Stimulated activated CD8-positive, alpha-beta memory T cell treated with anti-CD3 and anti-CD28 coated beads, Interleukin-15, amount 100 ng/mL, for 48 hours (primary cell): ENCODE measurements at regions not wholly inside any gene's neighbourhood (a gene's known extent, or its start where the extent isn't known, plus 50 kb on each side); places are given as distances from the start of the nearest gene placed in this dataset.

Experiments
- DNase-seq, 2 donors: peaks; one replicate each; pipeline ENCODE4 v3.0.0-alpha.2; 2020; ENCODE audit warnings: low read depth in 2 of 2

DNA sequence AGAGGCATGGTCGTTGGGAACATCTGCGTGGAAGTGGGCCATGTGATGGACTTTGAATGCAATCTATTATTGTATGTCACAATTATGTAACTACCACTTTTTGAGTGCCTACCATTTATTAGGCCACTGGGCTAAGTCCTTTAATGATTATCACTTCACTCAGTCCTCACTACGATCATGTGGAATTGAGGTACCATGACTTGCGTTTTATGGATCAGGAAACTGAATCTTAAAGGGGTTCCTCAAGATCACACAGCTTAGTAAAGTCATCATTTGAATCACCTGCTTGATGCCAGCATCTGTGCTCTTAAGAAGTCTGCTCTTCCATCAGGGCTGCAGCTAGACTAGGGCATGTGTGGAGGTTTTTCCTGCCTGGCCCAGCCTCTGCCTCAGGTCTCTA is 136.7 kb downstream of the DAD1 start:
- DNase-seq, result no peak

DNA sequence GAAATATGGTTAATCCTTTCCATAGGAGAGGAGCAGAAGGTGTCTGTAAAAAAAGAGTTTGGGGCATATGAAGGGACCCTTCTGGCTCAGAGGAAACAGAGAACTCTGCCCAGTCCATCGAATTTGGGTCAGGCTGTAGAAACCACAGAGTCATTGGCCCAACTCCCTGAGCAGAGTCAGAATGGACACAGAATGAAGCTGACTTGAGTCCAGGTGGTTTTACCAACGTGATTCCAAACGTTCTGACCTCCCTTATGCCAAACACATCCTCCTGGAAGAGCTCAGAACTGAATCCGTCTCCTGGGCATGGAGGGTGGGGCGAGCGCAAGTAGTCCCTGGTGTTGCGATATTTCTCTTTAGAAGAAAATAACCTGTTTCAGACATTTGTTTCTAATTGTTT is 138.8 kb downstream of the DAD1 start:
- no peak for DNase-seq

GRCh38 chr14:22449600-22449905 is 139.5 kb downstream of the DAD1 start:
- DNase-seq, result no peak

DNA sequence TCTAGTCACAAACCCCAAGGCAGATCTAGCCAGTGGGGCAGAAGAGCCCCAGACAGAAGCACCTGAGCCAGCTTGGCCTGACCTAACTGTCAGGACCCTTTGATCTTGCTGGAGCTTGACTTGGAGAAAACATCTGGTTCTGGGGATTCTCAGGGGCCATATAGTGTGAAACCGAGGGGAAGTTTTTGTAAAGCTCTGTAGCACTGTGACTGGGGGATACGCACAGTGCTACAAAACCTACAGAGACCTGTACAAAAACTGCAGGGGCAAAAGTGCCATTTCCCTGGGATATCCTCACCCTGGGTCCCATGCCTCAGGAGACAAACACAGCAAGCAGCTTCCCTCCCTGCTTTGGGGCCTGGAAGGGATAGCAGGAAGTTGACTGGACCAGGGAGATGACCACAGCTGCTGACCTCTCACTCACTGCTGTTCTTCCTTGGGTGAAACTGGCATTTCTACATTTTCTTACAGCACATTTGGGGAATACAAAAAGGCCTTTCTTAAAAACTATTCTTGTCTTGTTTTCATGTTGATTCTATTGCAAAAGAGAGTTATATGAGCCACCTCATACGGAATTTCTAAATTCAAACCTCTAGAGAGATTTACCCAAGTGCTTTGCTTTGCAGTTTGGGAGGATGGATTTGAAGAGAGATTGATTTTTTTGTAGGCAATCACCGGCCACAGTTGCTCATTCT is 140.0 kb downstream of the DAD1 start:
- no peak for DNase-seq

DNA sequence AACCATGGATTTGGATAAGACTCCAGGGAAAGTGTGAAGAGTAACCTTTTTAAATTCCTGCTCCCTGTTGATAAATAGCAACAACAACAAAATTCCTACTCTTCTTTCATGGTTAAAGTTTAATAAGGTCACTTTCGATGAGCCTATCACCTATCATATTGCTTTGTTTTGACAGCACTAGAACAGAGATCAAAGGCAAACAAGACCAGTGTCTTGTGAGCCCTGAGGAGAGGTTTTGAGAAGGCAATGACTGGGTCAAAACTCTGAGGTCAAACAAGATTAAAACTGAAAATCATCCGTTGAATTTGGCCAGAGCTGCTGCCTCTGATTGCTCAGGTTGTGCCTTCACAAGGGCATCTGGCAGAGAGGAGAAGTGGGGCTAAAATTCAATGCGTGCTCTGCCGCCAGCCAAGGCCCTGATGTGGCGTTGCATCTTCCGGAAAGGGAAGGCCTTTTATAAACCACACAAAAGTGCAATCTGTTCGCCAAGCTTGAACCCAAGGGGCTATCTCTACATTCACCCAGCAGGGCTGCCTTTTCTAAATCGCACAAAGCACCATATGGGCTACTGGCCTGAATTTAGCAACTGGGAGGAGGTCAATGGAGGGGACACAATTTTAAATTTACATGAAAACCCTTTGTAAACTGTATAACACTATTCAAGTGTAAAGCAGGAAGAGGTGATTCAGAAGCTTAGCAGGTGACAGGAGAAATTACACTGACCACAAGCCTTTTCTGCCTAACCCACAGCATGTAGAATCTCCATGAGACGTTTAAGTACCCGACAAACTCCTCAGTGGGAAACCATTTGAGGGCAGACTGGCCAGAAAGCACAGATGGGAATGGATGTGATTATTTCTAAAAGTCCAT is 140.8 kb downstream of the DAD1 start:
- no peak for DNase-seq

DNA sequence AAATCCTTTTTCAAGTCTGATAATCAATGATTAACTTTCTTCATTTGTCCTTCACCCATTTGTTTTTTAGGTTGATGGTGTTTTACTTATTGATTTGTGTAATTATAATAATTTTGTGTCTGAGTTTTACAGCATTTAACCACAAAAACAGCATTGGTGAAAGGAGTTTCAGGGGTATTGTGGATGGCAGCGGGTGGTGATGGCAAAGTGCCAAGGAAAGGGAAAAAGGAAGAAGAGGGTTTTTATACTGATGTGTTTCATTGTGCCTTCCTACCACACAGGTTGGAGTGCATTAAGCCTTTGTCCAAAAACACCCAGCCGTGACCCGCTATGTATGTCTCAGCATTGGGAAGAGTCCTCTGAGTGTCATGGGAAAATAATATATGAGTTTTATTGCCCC is 150.3 kb downstream of the DAD1 start:
- no peak for DNase-seq

DNA sequence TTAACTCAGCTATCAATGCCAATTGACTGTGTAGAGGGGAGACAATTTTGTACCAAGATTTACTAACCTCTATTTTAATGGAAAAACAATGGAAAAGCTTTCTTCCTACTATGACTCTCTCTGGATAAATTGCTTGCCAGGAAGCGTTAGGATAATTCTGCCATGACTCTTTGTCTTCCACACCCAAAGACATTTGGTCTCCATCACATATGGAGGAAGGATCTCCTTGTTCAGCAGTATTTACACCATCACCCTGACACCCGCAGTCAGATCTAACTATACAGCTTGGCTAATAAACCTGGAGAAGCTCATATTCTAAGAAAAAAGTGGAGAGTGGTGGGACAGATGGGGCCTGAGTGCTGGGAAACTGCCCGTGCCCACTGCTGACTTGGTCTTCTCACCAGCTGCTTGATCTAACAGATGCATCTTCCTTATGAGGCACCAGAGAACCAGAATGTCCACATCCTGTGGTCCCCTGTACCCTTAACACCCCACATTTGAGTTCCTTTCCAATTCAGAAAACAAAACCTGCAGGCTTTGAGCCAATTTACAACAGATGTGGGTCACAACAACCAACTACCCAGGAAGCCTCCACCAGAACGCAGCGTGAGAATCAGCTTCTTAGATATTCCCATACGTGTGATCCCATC is 154.0 kb downstream of the DAD1 start:
- no peak for DNase-seq

GRCh38 chr14:22434030-22434429 is 155.0 kb downstream of the DAD1 start:
- DNase-seq, result no peak

- DNase-seq, result no peak
Measured at GRCh38 chr14:22433069-22433468, 156.0 kb downstream of the DAD1 start.

DNA sequence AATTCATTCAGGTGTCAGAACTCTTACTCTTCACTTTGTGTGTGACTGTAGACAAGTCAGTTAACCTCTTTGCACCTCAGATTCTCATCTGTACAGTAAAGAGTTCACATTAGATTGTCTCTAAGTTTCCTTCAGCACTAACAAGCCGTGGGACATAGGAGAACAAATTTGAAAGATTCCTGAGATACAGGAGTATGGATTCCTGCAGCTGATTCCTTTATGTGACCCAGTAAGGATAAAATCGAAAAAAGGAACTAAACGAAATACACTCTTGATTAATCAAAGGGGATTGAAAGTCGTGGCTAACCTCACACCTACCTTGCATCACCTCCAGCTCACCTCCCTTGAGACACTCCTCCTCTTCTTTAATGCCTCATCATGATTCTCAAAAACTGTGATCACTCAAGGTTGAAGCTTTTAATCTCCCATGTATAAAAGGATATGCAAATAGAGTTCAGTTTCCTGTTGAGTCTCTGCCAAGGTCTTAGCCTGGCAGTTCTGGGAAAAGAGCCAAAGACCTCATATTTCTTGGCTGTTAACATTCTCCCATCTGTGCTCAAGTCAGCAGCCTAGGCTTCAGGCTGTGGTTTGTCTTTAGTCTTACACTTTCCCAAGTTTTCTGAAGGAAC is 156.6 kb downstream of the DAD1 start:
- DNase-seq, result no peak

DNA sequence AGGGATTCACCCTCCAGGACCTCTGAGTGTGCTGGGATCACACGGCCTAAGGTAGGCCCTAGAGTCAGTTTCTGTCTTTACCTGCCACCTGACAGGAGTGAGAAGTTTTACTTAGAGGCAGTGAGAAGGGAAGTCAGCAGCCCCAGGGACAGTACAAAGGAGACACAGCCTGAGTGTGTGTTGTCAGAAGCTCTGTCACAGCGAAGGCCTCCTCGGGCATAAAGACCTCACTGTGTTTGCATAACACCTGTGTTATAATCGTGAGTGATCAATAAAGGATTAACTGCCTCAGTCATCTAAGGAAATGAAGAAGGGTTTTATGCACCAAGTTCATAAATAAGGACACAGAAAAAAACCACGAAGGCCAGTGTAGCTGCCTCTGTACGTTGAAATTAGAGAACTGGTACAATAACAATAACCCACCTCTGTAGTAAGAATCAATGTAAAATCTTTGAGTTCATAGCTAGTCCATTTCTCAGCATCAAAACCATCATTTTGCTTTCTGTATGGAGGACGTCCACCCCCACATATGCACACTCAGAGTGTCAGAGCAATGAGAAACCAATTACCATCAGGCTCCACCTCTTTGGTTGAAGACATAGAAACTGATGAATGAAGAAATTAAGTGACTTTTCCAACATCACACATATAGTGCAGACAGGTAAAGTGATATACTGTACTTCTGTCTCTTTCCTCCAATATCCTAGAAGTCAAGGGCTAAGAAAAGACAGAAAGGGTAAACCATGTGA is 159.3 kb downstream of the DAD1 start:
- DNase-seq, result no peak

- DNase-seq, result no peak
Measured at GRCh38 chr14:22428700-22429291, 160.2 kb downstream of the DAD1 start.

DNA sequence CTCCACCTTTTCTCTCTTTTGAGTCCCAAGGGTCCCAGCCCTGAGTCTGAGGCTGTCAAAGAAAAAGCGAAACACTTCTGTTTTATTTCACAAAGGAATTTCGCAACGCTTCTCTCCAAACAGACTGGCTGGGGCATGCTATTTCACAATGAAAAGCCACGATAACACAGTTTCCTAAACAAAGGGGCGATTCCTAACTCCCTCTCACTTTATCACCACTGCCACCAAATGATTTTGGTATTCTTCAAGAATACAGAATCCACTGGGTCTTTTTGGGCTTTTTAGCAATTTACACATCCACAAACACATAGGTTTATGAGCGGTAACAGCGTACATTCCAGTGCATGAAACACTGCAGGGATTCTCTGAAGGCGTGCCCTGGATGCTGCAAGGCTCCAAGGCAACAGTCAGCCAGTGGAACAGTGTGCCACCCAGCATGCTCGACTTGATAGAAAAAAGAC is 161.2 kb downstream of the DAD1 start:
- DNase-seq, result no peak

DNA sequence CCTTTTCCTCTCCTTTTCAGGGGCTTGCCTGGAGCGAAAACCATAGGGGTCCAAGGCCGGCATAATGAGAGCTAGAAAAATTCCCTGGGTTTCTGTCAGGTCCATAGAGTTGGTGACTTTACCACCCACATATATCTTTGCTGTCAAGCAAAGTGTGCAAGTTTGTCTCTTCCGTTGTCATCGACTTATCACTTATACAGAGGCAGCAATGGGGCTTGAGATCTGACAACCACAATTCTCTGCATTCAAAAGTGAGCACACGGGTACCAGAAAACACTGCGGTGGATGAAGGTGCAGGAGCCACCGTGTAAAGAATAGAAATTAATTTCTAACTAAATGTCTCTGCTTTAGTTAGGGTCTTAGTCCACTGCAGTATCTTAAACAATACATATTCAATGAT is 162.3 kb downstream of the DAD1 start:
- DNase-seq, result no peak

- no peak for DNase-seq
Measured at GRCh38 chr14:22423958-22424357, 165.1 kb downstream of the DAD1 start.

GRCh38 chr14:22422238-22422637 is 166.8 kb downstream of the DAD1 start:
- no peak for DNase-seq

DNA sequence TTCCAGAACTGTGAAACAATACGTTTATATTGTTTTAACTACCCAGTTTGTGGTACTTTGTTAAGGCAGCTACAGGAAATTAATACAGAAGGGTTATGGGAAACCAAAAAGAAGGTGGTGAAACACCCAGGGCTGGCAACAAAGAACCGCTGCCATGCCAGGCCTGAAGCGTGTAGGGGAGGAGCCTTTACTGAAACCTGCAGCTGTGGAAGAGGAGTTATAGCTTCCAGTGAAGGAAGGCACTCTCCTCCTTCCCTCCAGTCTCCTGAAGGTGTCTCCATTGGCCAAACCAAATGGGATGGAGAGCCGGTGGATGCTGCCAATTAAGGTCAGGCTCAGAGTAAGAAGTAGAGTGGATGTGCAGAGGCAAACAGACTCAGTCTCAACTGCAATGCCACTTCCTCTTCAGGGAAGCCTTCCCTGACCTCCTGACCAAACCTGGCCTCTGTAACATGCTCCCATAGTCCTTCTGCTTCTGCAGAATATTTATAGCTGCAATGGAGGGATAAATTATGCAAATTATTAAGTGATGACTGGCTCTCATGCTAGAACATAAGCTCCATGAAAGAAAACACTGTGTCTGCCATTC is 168.3 kb downstream of the DAD1 start:
- DNase-seq, result no peak

DNA sequence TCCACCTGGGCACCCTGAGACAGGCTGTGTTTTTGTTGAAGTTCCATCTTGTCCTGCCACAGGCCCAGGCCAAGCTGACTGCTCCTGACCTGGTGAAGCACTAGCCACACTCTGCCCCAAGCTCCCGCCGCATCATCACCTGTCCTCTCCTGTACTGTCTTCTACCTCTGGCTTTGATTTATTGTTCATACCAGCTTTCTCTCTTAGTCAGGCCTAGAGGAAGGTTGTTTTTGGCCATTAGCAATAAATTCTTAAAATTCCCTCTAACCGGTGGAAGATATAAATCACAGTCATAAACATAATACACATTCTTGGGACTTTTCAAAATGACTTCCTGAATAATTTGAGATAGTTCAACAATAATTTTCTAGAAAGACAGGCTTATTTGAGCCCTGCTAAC is 169.4 kb downstream of the DAD1 start:
- DNase-seq, result no peak

DNA sequence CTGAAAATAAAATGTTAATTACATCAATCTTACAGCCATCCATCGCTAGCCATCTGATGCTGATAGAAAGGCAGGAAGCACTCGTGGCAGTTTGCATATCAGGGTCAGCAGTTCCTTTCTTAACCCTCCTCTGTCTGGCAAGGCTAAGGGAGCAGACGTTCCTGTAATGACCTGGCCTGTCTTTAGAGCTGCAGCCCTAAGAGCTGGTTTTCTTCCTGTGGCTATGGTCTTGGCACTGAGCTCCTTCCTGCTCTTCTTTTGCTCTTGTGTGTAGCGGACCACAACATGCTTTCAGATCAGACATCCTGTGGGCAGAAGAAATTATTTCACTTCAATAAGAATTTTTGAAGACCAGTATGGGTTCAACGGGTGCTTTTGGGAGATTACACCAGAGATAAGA is 170.4 kb downstream of the DAD1 start:
- no peak for DNase-seq

DNA sequence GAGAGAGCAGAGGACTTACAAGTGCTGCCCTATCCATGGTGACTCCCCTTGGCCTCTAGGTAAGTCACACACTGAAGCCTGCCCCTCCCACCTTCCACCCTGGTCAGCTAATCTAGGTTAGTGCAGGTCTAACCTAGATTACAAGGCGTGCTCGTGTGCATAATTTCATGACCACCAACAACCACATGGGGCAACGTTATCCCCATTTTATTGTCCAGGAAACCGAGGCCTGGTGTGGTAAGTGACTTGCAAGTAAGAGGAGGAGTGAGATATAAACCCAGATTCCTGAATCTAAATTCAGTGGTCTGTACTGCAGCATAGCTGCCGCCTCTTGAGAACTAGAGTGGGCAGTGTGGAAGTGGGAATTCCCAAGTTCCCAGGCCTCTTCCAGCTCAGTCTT is 171.1 kb downstream of the DAD1 start:
- DNase-seq, result no peak

DNA sequence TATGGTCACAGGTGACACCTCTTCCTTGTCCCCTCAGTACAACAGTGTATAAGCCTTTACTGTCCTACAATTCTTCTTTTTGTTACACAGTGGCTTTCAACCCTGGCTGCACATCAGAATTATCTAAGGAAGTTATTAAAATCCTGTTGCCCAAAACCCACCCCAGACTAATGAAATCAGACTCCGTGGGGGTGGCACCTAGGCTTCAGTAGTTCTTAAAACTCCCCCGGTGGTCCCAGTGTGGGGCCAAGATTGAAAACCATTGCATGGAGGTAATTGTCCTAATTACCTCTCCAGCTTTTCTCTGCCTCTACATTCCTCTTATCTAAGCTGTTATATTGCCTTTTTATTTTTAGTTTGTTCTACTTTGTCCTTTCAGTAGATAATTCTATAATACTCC is 172.8 kb downstream of the DAD1 start:
- no peak for DNase-seq
